ENCODE measurements at regions not wholly inside any gene's neighbourhood (a gene's known extent, or its start where the extent isn't known, plus 50 kb on each side); places are given as distances from the start of the nearest gene placed in this dataset.
"Not testable (repeated sequence)": the region's sequence is repeated elsewhere in the genome, so short reads cannot be mapped to it uniquely, and the experiment has no call there.

- not testable (repeated sequence) for DNase-seq (ENCODE audit: low spot score)
These were observed 174.8 kb upstream of the NBPF9 start for GRCh38 chr1:149278156-149278555.

GRCh38 chr1:149279015-149279414, 175.7 kb upstream of the NBPF9 start:
- not testable (repeated sequence) for DNase-seq (ENCODE audit: low spot score)

GRCh38 chr1:149279512-149279911, 176.2 kb upstream of the NBPF9 start:
- DNase-seq (ENCODE audit: low spot score): not testable (repeated sequence)

GRCh38 chr1:149284773-149285172, 181.4 kb upstream of the NBPF9 start:
- not testable (repeated sequence) for DNase-seq (ENCODE audit: low spot score)

- not testable (repeated sequence) for DNase-seq (ENCODE audit: low spot score)
These were observed 181.9 kb upstream of the NBPF9 start for GRCh38 chr1:149285205-149285604.

- not testable (repeated sequence) for DNase-seq (ENCODE audit: low spot score)
These were observed 182.3 kb upstream of the NBPF9 start for GRCh38 chr1:149285638-149286037.

GRCh38 chr1:149288580-149288979, 185.2 kb upstream of the NBPF9 start:
- DNase-seq (ENCODE audit: low spot score): not testable (repeated sequence)

GRCh38 chr1:149300478-149301218, 174.2 kb upstream of the NBPF19 start:
- DNase-seq (ENCODE audit: low spot score): not testable (repeated sequence)

GRCh38 chr1:149301282-149301681, 173.6 kb upstream of the NBPF19 start:
- not testable (repeated sequence) for DNase-seq (ENCODE audit: low spot score)

- DNase-seq (ENCODE audit: low spot score): not testable (repeated sequence)
These were observed 170.0 kb upstream of the NBPF19 start for GRCh38 chr1:149304796-149305195.

GRCh38 chr1:149307640-149308039, 167.2 kb upstream of the NBPF19 start:
- not testable (repeated sequence) for DNase-seq (ENCODE audit: low spot score)

- not testable (repeated sequence) for DNase-seq (ENCODE audit: low spot score)
These were observed 159.9 kb upstream of the NBPF19 start for GRCh38 chr1:149314921-149315320.

GRCh38 chr1:149320971-149321731, 153.7 kb upstream of the NBPF19 start:
- not testable (repeated sequence) for DNase-seq (ENCODE audit: low spot score)

GRCh38 chr1:149321732-149322016, 153.2 kb upstream of the NBPF19 start:
- DNase-seq (ENCODE audit: low spot score): not testable (repeated sequence)

GRCh38 chr1:149330081-149330335, 144.8 kb upstream of the NBPF19 start:
- DNase-seq (ENCODE audit: low spot score): not testable (repeated sequence)

GRCh38 chr1:149336082-149336481, 138.8 kb upstream of the NBPF19 start:
- not testable (repeated sequence) for DNase-seq (ENCODE audit: low spot score)

GRCh38 chr1:149338221-149338691, 136.6 kb upstream of the NBPF19 start:
- DNase-seq (ENCODE audit: low spot score): not testable (repeated sequence)

- DNase-seq (ENCODE audit: low spot score): not testable (repeated sequence)
These were observed 136.1 kb upstream of the NBPF19 start for GRCh38 chr1:149338698-149339097.

GRCh38 chr1:149349448-149349847, 125.4 kb upstream of the NBPF19 start:
- DNase-seq (ENCODE audit: low spot score): not testable (repeated sequence)

- not testable (repeated sequence) for DNase-seq (ENCODE audit: low spot score)
These were observed 122.6 kb upstream of the NBPF19 start for GRCh38 chr1:149352205-149352604.

- not testable (repeated sequence) for DNase-seq (ENCODE audit: low spot score)
These were observed 120.3 kb upstream of the NBPF19 start for GRCh38 chr1:149354579-149354978.

- DNase-seq (ENCODE audit: low spot score): not testable (repeated sequence)
These were observed 119.1 kb upstream of the NBPF19 start for GRCh38 chr1:149355748-149356147.

GRCh38 chr1:149356152-149356551, 118.7 kb upstream of the NBPF19 start:
- not testable (repeated sequence) for DNase-seq (ENCODE audit: low spot score)
